Esophagus muscularis mucosa (tissue), 4 donors: ENCODE measurements at regions not wholly inside any gene's neighbourhood (a gene's known extent, or its start where the extent isn't known, plus 50 kb on each side); places are given as distances from the start of the nearest gene placed in this dataset.

Experiments
- CTCF ChIP-seq, 3 experiments: fragments of 200-600 bp in 2 of 3; fragments of 450-650 bp in 1 of 3; sonication (generic) in 2 of 3; IDR thresholded peaks; one replicate each; pipeline ENCODE4 v1.5.1; 2017 to 2019; ENCODE audit warnings: antibody characterized with exemption in 3 of 3, mild to moderate bottlenecking in 2 of 3, moderate library complexity in 1 of 3
- EP300 ChIP-seq: sonication (generic); formaldehyde crosslinking; IDR thresholded peaks from one replicate; pipeline ENCODE4 v1.6.1; 2017; ENCODE audit warnings: antibody characterized with exemption
- POLR2A ChIP-seq: fragments of 450-650 bp; IDR thresholded peaks from one replicate; pipeline ENCODE4 v1.6.1; 2017; ENCODE audit warnings: antibody characterized with exemption, moderate library complexity, mild to moderate bottlenecking, low read depth
- POLR2AphosphoS5 ChIP-seq, 2 donors: sonication (generic); formaldehyde crosslinking; IDR thresholded peaks; one replicate each; pipeline ENCODE4 v1.6.1; 2017; ENCODE audit warnings: antibody characterized with exemption in 2 of 2

DNA sequence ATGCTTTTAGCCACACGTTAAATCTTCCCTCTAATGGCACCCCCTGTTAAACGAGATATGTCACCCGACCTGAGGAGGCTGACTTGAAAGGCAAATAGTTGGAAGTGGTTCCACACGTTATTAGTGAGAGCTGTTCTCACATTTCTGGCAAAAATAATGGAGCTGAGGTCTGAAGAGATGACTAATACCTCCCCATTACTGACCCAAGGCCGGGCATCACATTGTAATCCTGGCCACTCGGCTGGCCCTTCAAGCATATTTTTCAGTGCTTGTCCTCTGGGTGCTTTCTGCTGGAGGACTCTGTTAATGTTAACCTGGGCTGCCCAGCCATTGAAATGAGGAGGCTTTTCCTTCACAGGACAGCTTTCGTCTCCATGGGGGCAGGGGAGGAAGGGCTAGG is 260.0 kb upstream of the CADM1 start:
- TF ChIP-seq CTCF (IDR thresholded peaks at IDR 0.05): no peak
- no peak for TF ChIP-seq POLR2A
- no peak for TF ChIP-seq POLR2AphosphoS5 (IDR thresholded peaks at IDR 0.05)
- no peak for TF ChIP-seq EP300
